ENCODE measurements at regions not wholly inside any gene's neighbourhood (a gene's known extent, or its start where the extent isn't known, plus 50 kb on each side); places are given as distances from the start of the nearest gene placed in this dataset.

DNA sequence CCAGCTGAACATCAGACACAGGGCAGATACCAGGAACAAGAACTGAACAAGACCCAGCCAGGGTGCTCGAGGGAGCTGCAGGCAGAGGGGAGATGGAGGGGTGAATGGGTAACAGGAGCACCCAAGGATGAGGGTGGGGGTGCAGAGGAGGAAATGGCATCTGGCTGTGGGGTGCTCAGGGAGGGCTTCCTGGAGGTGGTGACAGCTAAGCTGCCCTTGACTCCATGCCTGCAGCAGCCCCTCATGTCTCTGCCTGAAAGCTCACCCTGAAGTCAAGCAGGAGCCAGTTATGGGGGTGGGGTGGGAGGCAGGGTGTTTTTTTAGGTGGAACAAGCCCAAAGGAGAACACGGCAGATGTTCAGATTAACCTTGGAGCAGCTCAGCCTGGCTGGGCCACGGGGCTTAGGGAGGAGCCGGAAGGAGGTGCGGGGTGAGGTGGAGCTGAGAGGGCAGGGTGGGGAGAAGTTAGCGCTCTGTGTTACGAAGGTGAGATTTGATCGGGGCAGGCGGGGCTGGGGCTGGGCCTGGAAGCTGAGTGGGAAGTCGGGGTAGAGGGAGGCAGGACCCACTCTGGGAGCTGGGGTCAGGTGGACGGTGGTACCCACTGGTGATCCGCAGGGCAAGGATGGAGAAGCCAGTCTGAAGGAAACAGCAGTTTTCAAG, 143.0 kb downstream of the ENGASE start:
- DNase-seq (peak in 1 of 10 donors; percentile 51), ATAC-seq (no peak)
- Mint-ChIP-seq H3K4me1 (peaks cover 6 to 9% (median 7%) of the 10 kb centered on the region in 4 donors), H3K27me3 (peaks cover 17 to 87% (median 53%) of the 10 kb centered on the region in 5 donors), H3K4me3 (peak overlapping the region in 1 of 10 donors; percentile 22), H3K9me3 (no peaks in the 10 kb centered on the region), H3K27ac (no peak overlapping the region), H3K36me3 (peaks cover 0 to 2% (median 0%) of the 10 kb centered on the region in 3 donors)
- POLR2A ChIA-PET = no interaction called here

DNA sequence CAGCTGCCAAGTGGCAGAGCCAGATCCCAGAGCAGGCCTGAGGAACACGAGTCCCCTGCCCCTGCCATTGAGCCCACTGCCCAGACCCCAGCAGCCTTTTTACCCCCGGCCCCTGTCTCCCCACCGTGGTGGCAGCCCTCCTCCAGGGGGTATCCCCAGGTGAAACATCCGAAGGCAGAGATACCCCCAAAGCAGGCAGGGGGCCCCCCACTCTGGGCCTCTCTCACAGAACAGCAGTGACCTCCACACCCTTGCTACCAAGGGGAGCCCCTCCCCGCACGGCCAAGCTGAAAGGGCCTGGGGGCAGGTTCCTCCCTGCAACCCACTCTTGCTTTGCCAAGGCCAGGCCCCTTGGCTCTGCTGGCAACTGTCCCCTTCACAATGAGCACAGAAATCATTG, 142.2 kb downstream of the ENGASE start:
- no peak overlapping the region for H3K27ac Mint-ChIP-seq
- H3K9me3 Mint-ChIP-seq = no peaks in the 10 kb centered on the region
- peak in 1 of 10 donors; percentile 21 for DNase-seq
- peaks cover 6 to 9% (median 8%) of the 10 kb centered on the region in 4 donors for H3K4me1 Mint-ChIP-seq
- H3K4me3 Mint-ChIP-seq = peak overlapping the region in 1 of 10 donors; percentile 38
- no peak for ATAC-seq
- peaks cover 16 to 87% (median 51%) of the 10 kb centered on the region in 5 donors for H3K27me3 Mint-ChIP-seq
- POLR2A ChIA-PET = no interaction called here
- peaks cover 0 to 2% (median 0%) of the 10 kb centered on the region in 3 donors for H3K36me3 Mint-ChIP-seq

DNA sequence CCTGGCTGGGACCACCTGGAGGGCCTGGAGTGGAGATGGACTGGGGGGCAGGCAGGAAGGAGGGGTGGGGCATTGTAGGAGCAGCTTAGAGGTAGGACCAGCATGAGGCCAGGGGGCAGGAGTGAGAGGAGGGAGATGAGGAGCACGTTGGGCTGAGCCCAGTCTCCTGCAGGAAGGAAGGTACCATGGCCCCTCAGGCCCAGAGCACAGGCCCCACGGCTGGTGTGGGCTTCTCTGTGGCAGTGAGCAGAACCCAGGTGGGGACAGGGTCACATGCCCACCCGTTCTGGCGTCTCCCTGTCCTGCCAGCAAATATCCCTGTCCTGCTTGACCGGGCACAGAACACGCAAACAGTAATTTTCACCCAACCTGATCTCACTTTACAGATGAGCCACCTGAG, 141.8 kb downstream of the ENGASE start:
- peak overlapping the region in 1 of 10 donors; percentile 43 for H3K27ac Mint-ChIP-seq
- no peaks in the 10 kb centered on the region for H3K9me3 Mint-ChIP-seq
- H3K36me3 Mint-ChIP-seq = peaks cover 0 to 2% (median 0%) of the 10 kb centered on the region in 3 donors
- H3K27me3 Mint-ChIP-seq = peaks cover 16 to 89% (median 48%) of the 10 kb centered on the region in 5 donors
- peaks cover 6 to 9% (median 8%) of the 10 kb centered on the region in 4 donors for H3K4me1 Mint-ChIP-seq
- POLR2A ChIA-PET = no interaction called here
- H3K4me3 Mint-ChIP-seq = no peak overlapping the region
- peak in 1 of 10 donors; percentile 52 for DNase-seq
- ATAC-seq = no peak

- Mint-ChIP-seq H3K4me3 (no peak overlapping the region), H3K36me3 (peaks cover 0 to 2% (median 0%) of the 10 kb centered on the region in 3 donors), H3K27ac (peak overlapping the region in 1 of 10 donors; percentile 43), H3K9me3 (no peaks in the 10 kb centered on the region), H3K27me3 (peaks cover 15 to 93% (median 53%) of the 10 kb centered on the region in 5 donors), H3K4me1 (peaks cover 4 to 8% (median 6%) of the 10 kb centered on the region in 4 donors)
- POLR2A ChIA-PET = no interaction called here
- DNase-seq (peak in 1 of 10 donors; percentile 43), ATAC-seq (no peak)
These were observed 141.0 kb downstream of the ENGASE start for GRCh38 chr17:79215631-79216030.

DNA sequence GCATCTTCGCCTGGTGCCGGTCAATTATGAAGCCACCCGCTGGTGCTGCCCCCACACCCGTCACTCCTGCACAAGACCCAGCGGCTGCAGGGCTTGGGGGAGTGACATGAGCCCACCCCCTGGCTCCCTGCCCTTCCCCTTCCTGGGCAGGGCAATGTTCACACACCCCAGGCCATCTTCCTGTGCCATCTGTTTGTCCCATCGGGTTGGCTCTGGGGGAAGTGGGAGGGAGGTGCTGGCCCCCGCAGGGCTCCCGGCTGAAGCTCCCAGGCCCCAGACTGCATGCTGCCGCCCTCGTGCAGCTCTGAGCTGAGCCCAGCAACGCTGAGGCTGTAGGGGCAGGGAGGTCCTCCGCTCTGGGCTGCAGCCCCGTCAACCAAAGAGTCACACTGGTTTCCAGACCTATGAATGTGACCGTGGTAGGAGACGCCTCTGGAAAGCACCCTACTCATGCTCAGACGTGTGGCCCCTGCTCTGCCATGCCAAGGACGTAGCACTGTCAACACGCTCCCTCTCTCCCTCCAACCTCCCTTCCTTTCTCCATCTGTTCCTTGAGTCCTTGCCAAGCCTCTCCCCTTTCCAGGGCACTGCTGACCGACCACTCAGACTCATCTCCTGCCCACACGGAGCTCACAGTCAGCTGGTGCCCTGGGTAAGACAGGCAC, 140.4 kb downstream of the ENGASE start:
- DNase-seq (no peak), ATAC-seq (no peak)
- Mint-ChIP-seq H3K9me3 (no peaks in the 10 kb centered on the region), H3K4me1 (peaks cover 0 to 6% (median under 1%) of the 10 kb centered on the region in 4 donors), H3K27ac (peak overlapping the region in 1 of 10 donors; percentile 3), H3K36me3 (no peaks in the 10 kb centered on the region), H3K4me3 (no peak overlapping the region), H3K27me3 (peaks cover 11 to 93% (median 52%) of the 10 kb centered on the region in 5 donors)
- POLR2A ChIA-PET = no interaction called here

GRCh38 chr17:79214459-79214858, 139.8 kb downstream of the ENGASE start:
- POLR2A ChIA-PET = no interaction called here
- H3K27ac Mint-ChIP-seq = no peak overlapping the region
- DNase-seq = no peak
- H3K4me3 Mint-ChIP-seq = no peak overlapping the region
- no peaks in the 10 kb centered on the region for H3K9me3 Mint-ChIP-seq
- no peak for ATAC-seq
- H3K36me3 Mint-ChIP-seq = no peaks in the 10 kb centered on the region
- H3K27me3 Mint-ChIP-seq = peaks cover 11 to 89% (median 51%) of the 10 kb centered on the region in 5 donors
- peaks cover 0 to 6% (median 0%) of the 10 kb centered on the region in 4 donors for H3K4me1 Mint-ChIP-seq

- peak in 1 of 10 donors; percentile 18 for DNase-seq
- Mint-ChIP-seq H3K4me3 (no peak overlapping the region), H3K36me3 (no peaks in the 10 kb centered on the region), H3K9me3 (no peaks in the 10 kb centered on the region), H3K4me1 (peaks cover 0 to 6% (median 0%) of the 10 kb centered on the region in 4 donors), H3K27me3 (peaks cover 7 to 83% (median 50%) of the 10 kb centered on the region in 5 donors), H3K27ac (no peak overlapping the region)
- POLR2A ChIA-PET = no interaction called here
- ATAC-seq = no peak
These were observed 138.7 kb downstream of the ENGASE start for GRCh38 chr17:79213305-79213704.

- DNase-seq (no peak), ATAC-seq (no peak)
- Mint-ChIP-seq H3K9me3 (no peaks in the 10 kb centered on the region), H3K4me1 (peaks cover 0 to 6% (median 0%) of the 10 kb centered on the region in 4 donors), H3K4me3 (no peak overlapping the region), H3K27ac (no peak overlapping the region), H3K36me3 (no peaks in the 10 kb centered on the region), H3K27me3 (peaks cover 7 to 74% (median 47%) of the 10 kb centered on the region in 5 donors)
- POLR2A ChIA-PET = no interaction called here
These were observed 137.8 kb downstream of the ENGASE start for GRCh38 chr17:79212149-79213087.

GRCh38 chr17:79211061-79211770, 136.6 kb downstream of the ENGASE start:
- POLR2A ChIA-PET = no interaction called here
- peaks cover 7 to 62% (median 43%) of the 10 kb centered on the region in 5 donors for H3K27me3 Mint-ChIP-seq
- ATAC-seq (no peak), DNase-seq (peak in 1 of 10 donors; percentile 10)
- H3K9me3 Mint-ChIP-seq = no peaks in the 10 kb centered on the region
- no peak overlapping the region for H3K27ac Mint-ChIP-seq
- no peak overlapping the region for H3K4me3 Mint-ChIP-seq
- no peaks in the 10 kb centered on the region for H3K36me3 Mint-ChIP-seq
- peaks cover 0 to 6% (median 0%) of the 10 kb centered on the region in 4 donors for H3K4me1 Mint-ChIP-seq

GRCh38 chr17:79210638-79211037, 136.0 kb downstream of the ENGASE start:
- peaks cover 7 to 56% (median 37%) of the 10 kb centered on the region in 5 donors for H3K27me3 Mint-ChIP-seq
- H3K36me3 Mint-ChIP-seq = no peaks in the 10 kb centered on the region
- no peaks in the 10 kb centered on the region for H3K9me3 Mint-ChIP-seq
- no peak overlapping the region for H3K4me3 Mint-ChIP-seq
- ATAC-seq = no peak
- H3K27ac Mint-ChIP-seq = no peak overlapping the region
- H3K4me1 Mint-ChIP-seq = peaks cover 0 to 6% (median 0%) of the 10 kb centered on the region in 4 donors
- peak in 1 of 10 donors; percentile 19 for DNase-seq
- POLR2A ChIA-PET = no interaction called here

GRCh38 chr17:79207960-79208359, 133.3 kb downstream of the ENGASE start:
- no peak overlapping the region for H3K4me3 Mint-ChIP-seq
- no peaks in the 10 kb centered on the region for H3K36me3 Mint-ChIP-seq
- ATAC-seq (no peak), DNase-seq (no peak)
- H3K9me3 Mint-ChIP-seq = no peaks in the 10 kb centered on the region
- POLR2A ChIA-PET = no interaction called here
- no peak overlapping the region for H3K27ac Mint-ChIP-seq
- peaks cover 0 to 4% (median 0%) of the 10 kb centered on the region in 4 donors for H3K4me1 Mint-ChIP-seq
- H3K27me3 Mint-ChIP-seq = peaks cover 0 to 36% (median 21%) of the 10 kb centered on the region in 5 donors

GRCh38 chr17:79205688-79206205, 131.1 kb downstream of the ENGASE start:
- Mint-ChIP-seq H3K27ac (no peak overlapping the region), H3K4me3 (no peak overlapping the region), H3K27me3 (peaks cover 10 to 36% (median 34%) of the 10 kb centered on the region in 5 donors), H3K36me3 (no peaks in the 10 kb centered on the region), H3K4me1 (peaks cover 0 to 3% (median 0%) of the 10 kb centered on the region in 4 donors), H3K9me3 (no peaks in the 10 kb centered on the region)
- POLR2A ChIA-PET = no interaction called here
- no peak for DNase-seq
- ATAC-seq = no peak

All from naive thymus-derived CD8-positive, alpha-beta T cell (primary cell).